Esophagus squamous epithelium (tissue), 5 donors: ENCODE measurements at regions not wholly inside any gene's neighbourhood (a gene's known extent, or its start where the extent isn't known, plus 50 kb on each side); places are given as distances from the start of the nearest gene placed in this dataset.

ENCODE experiments used
- DNase-seq: peaks from one replicate; lab custom pipeline; 2025; lab: John Stamatoyannopoulos, UW
- H3K27ac ChIP-seq, 4 donors: fragments of 200-600 bp; sonication (generic); one replicate each; pipeline ENCODE4 v1.5.1; 2016 to 2019; ENCODE audit warnings: mild to moderate bottlenecking in 1 of 4
- H3K27me3 ChIP-seq, 4 donors: fragments of 200-600 bp; sonication (generic); 1 replicate in 3 of 4; 2 replicates in 1 of 4; pipeline versions ENCODE4 v1.5.1 to v1.6.0; 2017 to 2021; ENCODE audit warnings: antibody characterized with exemption in 1 of 4
- H3K36me3 ChIP-seq, 3 donors: fragments of 200-600 bp; sonication (generic); one replicate each; pipeline ENCODE4 v1.5.1; 2016 to 2019
- H3K4me1 ChIP-seq, 3 donors: fragments of 200-600 bp; sonication (generic); one replicate each; pipeline ENCODE4 v1.5.1; 2017 to 2019
- H3K4me3 ChIP-seq, 4 donors: fragments of 200-600 bp; sonication (generic); 1 replicate in 3 of 4; 2 replicates in 1 of 4; pipeline ENCODE4 v1.5.1; 2016 to 2019; ENCODE audit warnings: mild to moderate bottlenecking in 2 of 4, moderate library complexity in 1 of 4
- H3K9me3 ChIP-seq, 3 donors: fragments of 200-600 bp; sonication (generic); one replicate each; pipeline ENCODE4 v1.5.1; 2016 to 2019
- CTCF ChIP-seq, 6 experiments: fragments of 450-650 bp in 4 of 6; fragments of 200-600 bp in 2 of 6; sonication (generic) in 2 of 6; IDR thresholded peaks; one replicate each; pipeline ENCODE4 v1.5.1; 2016 to 2019; ENCODE audit warnings: antibody characterized with exemption in 6 of 6, mild to moderate bottlenecking in 4 of 6, moderate library complexity in 4 of 6
- POLR2A ChIP-seq, 4 donors: fragments of 450-650 bp; IDR thresholded peaks; one replicate each; pipeline ENCODE4 v1.6.1; 2017; ENCODE audit warnings: antibody characterized with exemption in 4 of 4, mild to moderate bottlenecking in 4 of 4, moderate library complexity in 3 of 4
- WGBS, 2 donors: methylation state at CpG; one replicate each; pipeline ENCODE4 v1.1.5; 2018; 5-methylcytosine and 5-hydroxymethylcytosine counted together
- intact Hi-C: fragments of 100-400 bp; cut with DNase I; formaldehyde crosslinking; loops from one replicate; pipeline ENCODE4 v1.15.0; 2022
- donor health status: DM: yes; HTN: yes; CAD: no.

- Histone ChIP-seq H3K4me1 (no peaks in the 10 kb centered on the region), H3K36me3 (no peaks in the 10 kb centered on the region), H3K27ac (no peak overlapping the region), H3K4me3 (no peak overlapping the region), H3K9me3 (peaks cover 0 to 4% (median 0%) of the 10 kb centered on the region in 3 donors), H3K27me3 (no peaks in the 10 kb centered on the region)
- DNase-seq: no peak
- WGBS, 2 donors: 69% methylated on average over 3 of the region's 3 CpGs
- no peak for TF ChIP-seq POLR2A (IDR thresholded peaks at IDR 0.05)
- no peak for TF ChIP-seq CTCF (IDR thresholded peaks at IDR 0.05)
- intact Hi-C loops: no loop called here
These were observed 731.2 kb downstream of the TDRD15 start for GRCh38 chr2:21854938-21855337.

GRCh38 chr2:21856708-21857107 lies 732.9 kb downstream of the TDRD15 start:
- Histone ChIP-seq H3K9me3 (peaks cover 0 to 4% (median 0%) of the 10 kb centered on the region in 3 donors), H3K36me3 (no peaks in the 10 kb centered on the region), H3K4me3 (no peak overlapping the region), H3K27me3 (no peaks in the 10 kb centered on the region), H3K4me1 (no peaks in the 10 kb centered on the region), H3K27ac (no peak overlapping the region)
- DNase-seq: no peak
- intact Hi-C loops: no loop called here
- 61 to 75% methylated on average over 3 of the region's 3 CpGs for whole genome bisulfite sequencing, 2 donors
- no peak for TF ChIP-seq POLR2A (IDR thresholded peaks at IDR 0.05)
- no peak for TF ChIP-seq CTCF (IDR thresholded peaks at IDR 0.05)

- Histone ChIP-seq H3K36me3 (no peaks in the 10 kb centered on the region), H3K27me3 (no peaks in the 10 kb centered on the region), H3K27ac (no peak overlapping the region), H3K9me3 (peaks cover 0 to 4% (median 0%) of the 10 kb centered on the region in 3 donors), H3K4me3 (no peak overlapping the region), H3K4me1 (no peaks in the 10 kb centered on the region)
- TF ChIP-seq POLR2A (IDR thresholded peaks at IDR 0.05) (no peak), CTCF (IDR thresholded peaks at IDR 0.05) (no peak)
- intact Hi-C loops: no loop called here
- 52 to 57% methylated on average over 2 of the region's 2 CpGs for WGBS, 2 donors
- no peak for DNase-seq
These were observed 737.1 kb downstream of the TDRD15 start for GRCh38 chr2:21860907-21861306.

- Histone ChIP-seq H3K36me3 (no peaks in the 10 kb centered on the region), H3K27me3 (no peaks in the 10 kb centered on the region), H3K27ac (no peak overlapping the region), H3K4me1 (no peaks in the 10 kb centered on the region), H3K9me3 (peaks cover 0 to 5% (median 0%) of the 10 kb centered on the region in 3 donors), H3K4me3 (no peak overlapping the region)
- no peak for DNase-seq
- intact Hi-C loops: no loop called here
- TF ChIP-seq CTCF (IDR thresholded peaks at IDR 0.05): no peak
- no peak for TF ChIP-seq POLR2A (IDR thresholded peaks at IDR 0.05)
- WGBS, 2 donors: 29 to 34% methylated on average over 1 to 2 of the region's 5 CpGs
These were observed 742.5 kb downstream of the TDRD15 start for GRCh38 chr2:21866316-21866715.

- Histone ChIP-seq H3K27me3 (no peaks in the 10 kb centered on the region), H3K36me3 (no peaks in the 10 kb centered on the region), H3K27ac (no peak overlapping the region), H3K9me3 (no peaks in the 10 kb centered on the region), H3K4me1 (no peaks in the 10 kb centered on the region), H3K4me3 (no peak overlapping the region)
- intact Hi-C loops: no loop called here
- WGBS, 2 donors: 52 to 57% methylated on average over 4 of the region's 4 CpGs
- TF ChIP-seq CTCF (IDR thresholded peaks at IDR 0.05) (no peak), POLR2A (IDR thresholded peaks at IDR 0.05) (no peak)
- DNase-seq: no peak
These were observed 764.1 kb downstream of the TDRD15 start for GRCh38 chr2:21887881-21888280.
